BLaER1 treated with 17β-estradiol and CSF1 and Interleukin-3, amounts not matched to agents 10 nM and 100 nM (cell line): ENCODE measurements at regions not wholly inside any gene's neighbourhood (a gene's known extent, or its start where the extent isn't known, plus 50 kb on each side); places are given as distances from the start of the nearest gene placed in this dataset.

Source experiments
- H3K27ac ChIP-seq, 11 experiments: shearing (Covaris generic); formaldehyde crosslinking; 2 replicates each; pipeline ENCODE4 v1.8.1; 2022
- H3K27me3 ChIP-seq, 11 experiments: shearing (Covaris generic); formaldehyde crosslinking; 2 replicates each; pipeline ENCODE4 v1.8.1; 2022
- H3K36me3 ChIP-seq, 11 experiments: shearing (Covaris generic); formaldehyde crosslinking; 2 replicates each; pipeline ENCODE4 v1.8.1; 2022
- H3K4me1 ChIP-seq, 10 experiments: shearing (Covaris generic); formaldehyde crosslinking; 2 replicates each; pipeline ENCODE4 v1.8.1; 2022
- H3K4me2 ChIP-seq, 11 experiments: shearing (Covaris generic); formaldehyde crosslinking; 2 replicates each; pipeline ENCODE4 v1.8.1; 2022
- H3K4me3 ChIP-seq, 10 experiments: shearing (Covaris generic); formaldehyde crosslinking; 2 replicates each; pipeline ENCODE4 v1.8.1; 2022
- H3K9ac ChIP-seq, 11 experiments: shearing (Covaris generic); formaldehyde crosslinking; 2 replicates each; pipeline ENCODE4 v1.8.1; 2022
- H3K9me3 ChIP-seq, 11 experiments: shearing (Covaris generic); formaldehyde crosslinking; replicated peaks in 1 of 11; 2 replicates each; pipeline ENCODE4 v1.8.1; 2022
- H4K20me1 ChIP-seq, 11 experiments: shearing (Covaris generic); formaldehyde crosslinking; 2 replicates each; pipeline ENCODE4 v1.8.1; 2022
- Cebpa-rat ChIP-seq, 11 experiments: shearing (Covaris generic); IDR thresholded peaks; 2 replicates each; pipeline ENCODE4 v1.8.1; 2022

DNA sequence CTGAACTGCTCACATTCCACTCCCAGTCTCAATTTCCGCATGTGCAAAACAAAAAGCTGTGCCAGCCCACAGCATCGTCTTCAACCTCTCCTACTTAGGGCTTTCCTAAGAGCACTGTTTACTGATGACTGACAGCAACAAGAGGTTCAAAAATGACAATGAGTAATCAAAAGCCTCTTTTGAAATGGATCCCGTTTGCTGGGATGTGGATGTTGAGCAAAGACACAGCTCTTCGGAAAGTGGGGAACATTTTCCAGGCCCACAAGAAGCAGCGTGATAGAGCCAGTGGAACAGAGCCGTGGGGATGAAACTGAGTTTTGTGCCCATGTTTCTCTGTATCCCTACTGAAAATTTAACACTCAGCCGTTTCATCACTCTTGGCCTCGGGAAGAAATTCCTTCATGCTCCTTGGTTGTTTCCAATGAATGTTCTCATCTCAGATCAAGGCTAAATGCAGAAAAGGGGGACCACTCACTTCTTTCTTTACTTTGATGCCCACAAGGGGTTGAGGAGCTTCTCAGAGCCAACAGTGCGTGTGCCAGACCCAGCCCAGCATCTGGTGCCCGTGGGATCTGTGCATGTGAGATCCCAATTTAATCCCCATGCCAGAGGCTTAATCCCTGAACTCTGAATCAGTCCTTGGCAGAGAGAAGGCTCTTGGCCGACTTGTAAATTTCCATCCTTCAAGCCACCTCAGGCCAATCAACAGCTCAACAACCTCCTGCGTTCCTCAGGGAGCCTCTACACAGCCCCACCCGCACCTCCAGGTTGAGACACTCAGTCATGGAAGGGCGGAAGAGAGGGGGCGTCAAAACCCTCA lies 230.2 kb upstream of the DAPK1 start:
- peaks cover 0 to 11% (median 0%) of the 10 kb centered on the region in 11 experiments; a peak in 2 of 22 replicates for H3K9me3 ChIP-seq
- H3K4me3 ChIP-seq: no peak overlapping the region
- no peaks in the 10 kb centered on the region; a peak in 2 of 22 replicates for H4K20me1 ChIP-seq
- peaks cover under 1 to 67% (median 16%) of the 10 kb centered on the region in 11 experiments; a peak in 15 of 22 replicates for H3K27me3 ChIP-seq
- peaks cover 8 to 21% (median 13%) of the 10 kb centered on the region in 10 experiments; a peak in 18 of 20 replicates for H3K4me1 ChIP-seq
- no peak overlapping the region for H3K9ac ChIP-seq
- no peak overlapping the region for H3K27ac ChIP-seq
- no peaks in the 10 kb centered on the region for H3K36me3 ChIP-seq
- no peak for TF ChIP-seq Cebpa-rat (IDR thresholded peaks at IDR 0.05)
- H3K4me2 ChIP-seq: no peak overlapping the region

DNA sequence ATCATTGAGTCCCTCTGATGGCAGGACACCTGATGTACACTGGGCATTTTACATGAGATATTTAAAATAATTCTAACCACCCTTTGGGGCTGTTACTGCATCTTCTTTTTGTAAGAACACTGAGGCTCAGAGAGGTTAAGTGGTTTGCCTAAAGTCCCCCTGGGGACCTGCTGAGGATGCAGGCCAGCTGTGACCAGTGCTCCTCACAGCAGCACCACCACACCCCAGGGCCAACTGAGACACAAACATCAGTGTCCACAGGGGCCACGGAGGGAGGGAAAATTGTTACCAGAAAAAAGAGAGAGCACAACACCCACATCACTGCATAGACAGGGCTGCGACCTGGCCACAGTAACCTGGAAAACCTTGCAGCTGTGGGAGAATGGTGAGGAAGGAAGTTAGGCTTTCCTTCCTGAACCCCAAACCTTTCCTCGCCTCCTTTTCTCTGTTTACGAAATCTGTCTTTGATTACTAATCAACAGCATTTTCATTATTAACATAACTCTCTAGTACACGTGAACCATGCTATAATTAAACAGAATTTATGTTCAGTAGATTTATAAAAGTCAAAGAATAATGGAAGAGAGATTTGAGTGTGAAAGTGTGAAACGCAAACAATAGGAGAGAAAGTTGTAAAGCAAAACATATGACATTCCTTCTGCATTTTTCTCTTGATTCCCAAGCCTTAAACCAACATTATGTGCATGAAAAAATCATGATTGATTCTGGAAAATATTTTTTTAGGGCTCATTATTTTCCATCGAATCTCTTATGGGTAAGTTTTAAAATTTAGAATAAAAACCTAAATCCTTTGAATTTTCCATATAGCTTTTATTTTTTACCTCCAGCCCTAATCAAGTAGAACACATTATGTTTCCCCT lies 228.1 kb upstream of the DAPK1 start:
- no peaks in the 10 kb centered on the region; a peak in 2 of 22 replicates for H4K20me1 ChIP-seq
- no peak for TF ChIP-seq Cebpa-rat (IDR thresholded peaks at IDR 0.05)
- H3K4me3 ChIP-seq: no peak overlapping the region
- no peak overlapping the region for H3K9ac ChIP-seq
- H3K4me2 ChIP-seq: peak overlapping the region in 8 of 11 experiments; percentile 19 to 67 (median 51); a peak in 15 of 22 replicates
- no peak overlapping the region for H3K27ac ChIP-seq
- H3K9me3 ChIP-seq: peaks cover 0 to 11% (median 0%) of the 10 kb centered on the region in 11 experiments; a peak in 1 of 22 replicates
- H3K4me1 ChIP-seq: peaks cover 8 to 25% (median 13%) of the 10 kb centered on the region in 10 experiments; a peak in 18 of 20 replicates
- H3K27me3 ChIP-seq: peaks cover 21 to 88% (median 37%) of the 10 kb centered on the region in 11 experiments
- H3K36me3 ChIP-seq: no peaks in the 10 kb centered on the region

DNA sequence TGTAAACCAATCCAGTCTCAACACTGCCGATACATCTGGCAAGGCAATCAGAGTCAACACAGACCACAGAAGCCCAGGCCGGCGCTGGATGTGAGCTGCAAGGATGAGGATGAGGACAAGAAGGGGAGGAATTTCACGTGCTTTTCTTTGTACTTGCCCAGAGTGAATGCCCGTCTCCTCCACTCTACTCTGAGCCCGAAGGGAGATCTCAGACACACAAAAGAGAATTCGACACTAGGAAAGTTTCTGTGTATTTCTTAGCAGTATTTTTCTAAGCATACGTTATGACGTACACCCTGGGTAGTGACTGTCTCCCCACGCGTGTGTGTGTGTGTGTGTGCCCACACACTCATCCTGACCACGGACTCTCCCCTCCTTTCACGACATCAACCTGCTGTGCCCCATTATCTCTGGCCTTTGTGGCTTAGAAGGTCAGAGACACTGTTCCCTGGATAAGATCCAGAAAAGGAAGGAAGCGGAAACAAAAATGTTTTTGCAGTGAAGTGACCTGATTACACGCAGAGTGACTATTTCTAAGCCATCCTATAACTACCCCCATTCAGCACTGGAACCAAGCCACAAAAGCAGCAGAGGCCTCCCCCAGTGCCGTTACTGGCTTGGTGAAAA lies 227.3 kb upstream of the DAPK1 start:
- Histone ChIP-seq H3K9me3 (peaks cover 0 to 11% (median 0%) of the 10 kb centered on the region in 11 experiments; a peak in 1 of 22 replicates), H3K4me1 (peaks cover 8 to 29% (median 13%) of the 10 kb centered on the region in 10 experiments; a peak in 18 of 20 replicates), H3K9ac (no peak overlapping the region), H3K27me3 (peaks cover 29 to 95% (median 45%) of the 10 kb centered on the region in 11 experiments), H4K20me1 (peaks cover 0 to 5% (median 0%) of the 10 kb centered on the region in 11 experiments; a peak in 4 of 22 replicates), H3K4me3 (no peak overlapping the region), H3K4me2 (peak overlapping the region in 2 of 11 experiments; percentile 72 to 76; a peak in 1 of 22 replicates), H3K36me3 (no peaks in the 10 kb centered on the region), H3K27ac (no peak overlapping the region)
- TF ChIP-seq Cebpa-rat (IDR thresholded peaks at IDR 0.05): no peak

DNA sequence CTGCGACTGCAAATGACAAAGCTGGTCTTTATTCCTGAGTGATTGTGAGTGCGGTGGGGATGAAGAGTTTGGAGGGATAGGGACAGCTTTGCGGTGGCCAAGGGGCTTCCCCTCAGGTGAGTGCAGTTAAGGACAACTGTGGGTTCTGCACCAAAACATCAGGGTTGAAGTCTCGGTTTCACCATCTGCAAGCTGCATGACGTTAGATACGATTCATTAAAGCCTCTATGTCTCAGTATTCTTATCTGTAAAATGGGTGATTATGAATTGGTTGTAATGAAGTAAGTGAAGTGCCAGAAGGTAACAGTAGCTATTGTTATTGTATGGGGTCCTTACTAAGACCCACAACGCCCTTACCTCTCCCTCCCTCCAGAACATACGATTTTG lies 226.8 kb upstream of the DAPK1 start:
- peaks cover 0 to 5% (median 0%) of the 10 kb centered on the region in 11 experiments; a peak in 4 of 22 replicates for H4K20me1 ChIP-seq
- H3K4me1 ChIP-seq: peaks cover 8 to 34% (median 14%) of the 10 kb centered on the region in 10 experiments; a peak in 18 of 20 replicates
- H3K9ac ChIP-seq: no peak overlapping the region
- peaks cover 31 to 97% (median 50%) of the 10 kb centered on the region in 11 experiments for H3K27me3 ChIP-seq
- H3K36me3 ChIP-seq: no peaks in the 10 kb centered on the region
- peaks cover 0 to 11% (median 0%) of the 10 kb centered on the region in 11 experiments; a peak in 1 of 22 replicates for H3K9me3 ChIP-seq
- no peak overlapping the region for H3K27ac ChIP-seq
- no peak overlapping the region for H3K4me3 ChIP-seq
- H3K4me2 ChIP-seq: peak overlapping the region in 2 of 11 experiments; percentile 72 to 76; a peak in 3 of 22 replicates
- no peak for TF ChIP-seq Cebpa-rat (IDR thresholded peaks at IDR 0.05)

DNA sequence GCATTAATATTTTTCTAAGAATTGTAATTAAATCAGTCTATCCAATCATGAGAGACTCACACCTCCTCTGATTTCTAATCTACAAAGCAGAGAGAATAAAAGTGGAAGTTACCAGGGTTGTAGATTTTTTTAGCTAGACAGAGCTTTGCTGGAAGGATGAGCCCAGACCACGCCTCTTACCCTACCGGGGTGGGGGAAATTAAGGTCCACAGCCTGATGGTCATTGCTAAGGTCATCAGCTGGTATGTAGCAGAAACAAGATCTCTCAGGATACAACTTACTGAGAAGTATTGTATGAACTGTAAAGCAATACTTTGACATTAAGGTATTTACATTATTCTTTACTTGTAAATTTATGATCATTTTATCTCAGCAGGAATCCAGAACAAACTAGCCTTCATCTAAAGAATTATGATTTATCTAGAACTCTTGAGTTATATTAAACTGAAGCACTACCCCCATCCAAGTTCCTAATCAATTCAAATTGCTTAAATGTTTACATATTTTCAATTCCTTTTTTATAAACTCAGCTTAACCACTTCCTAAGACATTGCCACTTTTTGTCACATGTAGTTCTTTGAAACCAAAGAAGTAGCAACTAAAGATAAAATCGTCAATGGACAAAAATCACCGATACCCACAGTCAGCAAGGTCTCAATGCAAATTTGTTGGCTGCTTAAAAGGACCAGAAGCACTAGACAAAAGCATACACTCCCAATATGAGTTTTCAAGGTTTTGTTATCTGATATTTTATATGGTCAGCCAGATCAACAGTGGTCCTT lies 225.8 kb upstream of the DAPK1 start:
- Histone ChIP-seq H3K27ac (no peak overlapping the region), H3K4me2 (peak overlapping the region in 5 of 11 experiments; percentile 7 to 76 (median 56); a peak in 9 of 22 replicates), H3K4me3 (no peak overlapping the region), H3K9ac (no peak overlapping the region), H3K27me3 (peaks cover 33 to 94% (median 55%) of the 10 kb centered on the region in 11 experiments), H3K9me3 (peaks cover 0 to 1% (median 0%) of the 10 kb centered on the region in 11 experiments; a peak in 1 of 22 replicates), H4K20me1 (peaks cover 0 to 5% (median 0%) of the 10 kb centered on the region in 11 experiments; a peak in 4 of 22 replicates), H3K36me3 (no peaks in the 10 kb centered on the region), H3K4me1 (peaks cover 17 to 45% (median 25%) of the 10 kb centered on the region in 10 experiments)
- TF ChIP-seq Cebpa-rat (IDR thresholded peaks at IDR 0.05): no peak

DNA sequence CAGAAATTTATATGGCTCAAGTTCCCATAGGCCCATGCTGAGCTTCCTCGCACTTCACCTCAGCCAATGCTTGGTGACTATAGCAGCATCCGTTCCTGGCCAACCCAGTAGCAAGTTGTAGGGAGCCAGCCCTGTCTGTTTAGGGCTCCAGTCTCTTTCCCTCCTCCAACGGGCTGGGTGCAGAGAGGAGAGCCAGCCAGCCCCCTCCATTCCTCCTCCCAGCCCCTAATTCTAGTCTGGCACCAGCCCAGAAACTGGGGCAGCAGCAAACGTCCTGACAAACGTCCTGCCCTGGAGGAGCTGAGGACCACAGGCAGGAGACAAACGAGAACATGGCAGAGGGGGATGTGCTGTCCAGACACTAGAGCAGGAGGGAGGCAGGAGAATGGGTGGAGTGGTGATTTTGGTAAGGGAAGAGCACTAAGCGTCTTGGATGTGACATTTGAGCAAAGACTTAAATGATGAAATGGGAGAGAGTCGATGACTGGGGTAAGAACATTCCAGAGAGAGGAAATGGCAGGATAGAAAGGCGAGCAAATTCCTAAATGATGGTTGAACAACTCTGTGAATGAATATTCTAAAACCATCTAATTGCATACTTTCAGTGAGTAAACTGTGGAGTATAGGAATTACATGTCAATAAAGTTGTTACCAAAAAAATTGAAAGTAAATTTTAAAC lies 222.5 kb upstream of the DAPK1 start:
- Histone ChIP-seq H3K36me3 (no peaks in the 10 kb centered on the region), H3K4me2 (peak overlapping the region in 3 of 11 experiments; percentile 62 to 74 (median 73); a peak in 5 of 22 replicates), H3K9me3 (no peaks in the 10 kb centered on the region), H3K9ac (no peak overlapping the region), H4K20me1 (peaks cover 0 to 5% (median 0%) of the 10 kb centered on the region in 11 experiments; a peak in 4 of 22 replicates), H3K27me3 (peaks cover 66 to 94% (median 81%) of the 10 kb centered on the region in 11 experiments), H3K4me1 (peaks cover 13 to 59% (median 22%) of the 10 kb centered on the region in 10 experiments), H3K27ac (no peak overlapping the region), H3K4me3 (no peak overlapping the region)
- TF ChIP-seq Cebpa-rat (IDR thresholded peaks at IDR 0.05): no peak

DNA sequence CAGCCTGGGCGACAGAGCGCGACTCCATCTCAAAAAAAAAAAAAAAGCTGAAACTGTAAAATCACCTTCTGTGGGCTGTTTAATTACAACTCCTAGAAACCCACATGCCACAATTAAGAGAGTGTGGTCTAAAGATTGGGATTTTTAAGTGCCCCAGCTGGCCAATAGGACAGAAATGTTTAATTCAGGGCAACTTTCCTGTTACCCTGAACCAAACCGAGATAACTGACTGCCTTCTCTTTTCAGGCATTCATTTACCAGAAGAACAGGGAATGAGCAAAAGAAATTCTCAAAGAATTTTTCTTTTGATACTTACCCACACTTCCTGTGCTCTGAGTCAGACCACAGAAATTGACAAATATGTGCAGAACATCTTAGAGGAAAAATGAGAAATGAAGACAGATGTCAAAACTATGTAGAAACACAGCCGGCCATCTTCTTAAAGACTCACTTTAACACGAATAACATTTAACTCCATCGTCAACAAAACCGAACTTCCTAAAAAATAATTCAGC lies 221.3 kb upstream of the DAPK1 start:
- no peak; a peak in 1 of 22 replicates for TF ChIP-seq Cebpa-rat (IDR thresholded peaks at IDR 0.05)
- Histone ChIP-seq H4K20me1 (peaks cover 0 to 5% (median 0%) of the 10 kb centered on the region in 11 experiments; a peak in 3 of 22 replicates), H3K36me3 (no peaks in the 10 kb centered on the region), H3K27me3 (peaks cover 72 to 94% (median 81%) of the 10 kb centered on the region in 11 experiments), H3K4me3 (no peak overlapping the region), H3K9me3 (no peaks in the 10 kb centered on the region), H3K4me1 (peaks cover 13 to 53% (median 22%) of the 10 kb centered on the region in 10 experiments), H3K9ac (0 out of 22 replicates have a peak overlapping the region, but pooled peaks of 1 of the 11 experiments have one; percentile 13), H3K27ac (peak overlapping the region in 8 of 11 experiments; percentile 19 to 70 (median 35); a peak in 12 of 22 replicates), H3K4me2 (peak overlapping the region; percentile 19 to 74 (median 56); a peak in 21 of 22 replicates)
